GM21717 (cell line): ENCODE measurements at regions not wholly inside any gene's neighbourhood (a gene's known extent, or its start where the extent isn't known, plus 50 kb on each side); places are given as distances from the start of the nearest gene placed in this dataset.
"Not testable (repeated sequence)": the region's sequence is repeated elsewhere in the genome, so short reads cannot be mapped to it uniquely, and the experiment has no call there.

Experiments used
- ATAC-seq: cut with Tn5 transposase; IDR thresholded peaks from one replicate; pipeline ENCODE4 v1.9.1; 2021; ENCODE audit warnings: mild to moderate bottlenecking, moderate library complexity; ENCODE audit not compliant: unreplicated experiment

- ATAC-seq: no peak
These were observed 585.7 kb downstream of the ACTL7B start for GRCh38 chr9:108270051-108270450.

- ATAC-seq: no peak
These were observed 586.4 kb downstream of the ACTL7B start for GRCh38 chr9:108269371-108269770.

- no peak for ATAC-seq
These were observed 590.7 kb downstream of the ACTL7B start for GRCh38 chr9:108265065-108265464.

GRCh38 chr9:108264093-108264492 lies 591.7 kb downstream of the ACTL7B start:
- ATAC-seq: no peak

- ATAC-seq: no peak
These were observed 593.0 kb downstream of the ACTL7B start for GRCh38 chr9:108262836-108263235.

- no peak for ATAC-seq
These were observed 595.7 kb downstream of the ACTL7B start for GRCh38 chr9:108259917-108260675.

GRCh38 chr9:108258640-108259039 lies 597.1 kb downstream of the ACTL7B start:
- no peak for ATAC-seq

GRCh38 chr9:108257382-108257781 lies 598.4 kb downstream of the ACTL7B start:
- ATAC-seq: no peak

GRCh38 chr9:108254236-108254635 lies 601.5 kb downstream of the ACTL7B start:
- ATAC-seq: no peak

- not testable (repeated sequence) for ATAC-seq
These were observed 608.4 kb downstream of the ACTL7B start for GRCh38 chr9:108247391-108247790.

- no peak for ATAC-seq
These were observed 609.9 kb downstream of the ACTL7B start for GRCh38 chr9:108245901-108246300.

- ATAC-seq: no peak
These were observed 610.5 kb downstream of the ACTL7B start for GRCh38 chr9:108245331-108245730.

- ATAC-seq: no peak
These were observed 611.1 kb downstream of the ACTL7B start for GRCh38 chr9:108244686-108245085.

GRCh38 chr9:108241384-108242073 lies 614.3 kb downstream of the ACTL7B start:
- no peak for ATAC-seq

- no peak for ATAC-seq
These were observed 616.0 kb downstream of the ACTL7B start for GRCh38 chr9:108239696-108240321.

GRCh38 chr9:108235609-108236008 lies 620.2 kb downstream of the ACTL7B start:
- ATAC-seq: no peak

GRCh38 chr9:108234811-108235210 lies 621.0 kb downstream of the ACTL7B start:
- ATAC-seq: no peak

- ATAC-seq: no peak
These were observed 630.5 kb downstream of the ACTL7B start for GRCh38 chr9:108225149-108225800.

- ATAC-seq: no peak
These were observed 631.1 kb downstream of the ACTL7B start for GRCh38 chr9:108224716-108225115.

GRCh38 chr9:108219664-108220063 lies 636.1 kb downstream of the ACTL7B start:
- no peak for ATAC-seq
